HEK293 (cell line): ENCODE measurements at regions not wholly inside any gene's neighbourhood (a gene's known extent, or its start where the extent isn't known, plus 50 kb on each side); places are given as distances from the start of the nearest gene placed in this dataset.
A peak's percentile ranks its signal among the peaks of the same experiment; 100 is the strongest.

Experiments
- CTCF ChIA-PET: fragments of 350-600 bp; formaldehyde crosslinking; extraction: SDS; loops from one replicate; lab custom pipeline; 2021; ENCODE audit warnings: antibody characterized with exemption; lab: Yijun Ruan, JAX
- POLR2A ChIA-PET: fragments of 300-600 bp; formaldehyde crosslinking; extraction: SDS; loops from one replicate; lab custom pipeline; 2020; ENCODE audit warnings: antibody characterized with exemption, inconsistent platforms; lab: Yijun Ruan, JAX
- H3K27ac ChIP-seq: fragments of 200-500 bp; sonication (Bioruptor generic); 2 replicates; pipeline ENCODE4 v1.5.1; 2014; ENCODE audit warnings: low read depth, low read length, control low read depth, inconsistent platforms; ENCODE audit errors: extremely low read depth
- H3K36me3 ChIP-seq, 2 experiments: fragments of 200-500 bp in 1 of 2; sonication (Bioruptor generic) in 1 of 2; 1 replicate in 1 of 2; 2 replicates in 1 of 2; pipeline ENCODE4 v1.5.1; 2014 to 2017; ENCODE audit warnings: inconsistent platforms in 2 of 2, low read length in 2 of 2; ENCODE audit not compliant: control insufficient read depth in 2 of 2, insufficient read depth in 1 of 2
- H3K4me1 ChIP-seq: fragments of 200-500 bp; sonication (Bioruptor generic); 2 replicates; pipeline ENCODE4 v1.5.1; 2014; ENCODE audit warnings: mild to moderate bottlenecking, low read length, inconsistent platforms; ENCODE audit not compliant: control insufficient read depth, insufficient read depth
- H3K4me3 ChIP-seq: 2 replicates; pipeline ENCODE4 v1.5.1; 2011; ENCODE audit warnings: low read depth, mild to moderate bottlenecking, control low read depth, low read length, moderate library complexity
- H3K9me3 ChIP-seq: fragments of 200-500 bp; sonication (Bioruptor generic); 2 replicates; pipeline ENCODE4 v1.5.1; 2014; ENCODE audit warnings: low read depth, low read length, inconsistent platforms; ENCODE audit not compliant: control insufficient read depth, insufficient read depth
- GLI2 ChIP-seq: fragments of 450-650 bp; formaldehyde crosslinking; IDR thresholded peaks from 2 replicates; pipeline ENCODE4; 2017; ENCODE audit warnings: missing biosample characterization, missing genetic modification characterization, low read depth, borderline replicate concordance
- MEIS1 ChIP-seq: sonication (generic); formaldehyde crosslinking; IDR thresholded peaks from 2 replicates; pipeline ENCODE4 v1.8.1; 2022; ENCODE audit warnings: missing genetic modification reagents, mild to moderate bottlenecking, borderline replicate concordance
- TRIM28 ChIP-seq: IDR thresholded peaks from 2 replicates; pipeline ENCODE4 v1.6.1; 2011; ENCODE audit warnings: low read length, control low read depth, borderline replicate concordance
- WT1 ChIP-seq: fragments of 450-650 bp; formaldehyde crosslinking; IDR thresholded peaks from 2 replicates; pipeline ENCODE4 v1.5.1; 2016; ENCODE audit warnings: missing biosample characterization, missing genetic modification characterization
- YY2 ChIP-seq: fragments of 450-650 bp; formaldehyde crosslinking; IDR thresholded peaks from 2 replicates; pipeline ENCODE4 v1.5.1; 2016; ENCODE audit warnings: missing biosample characterization, missing genetic modification characterization
- ZNF146 ChIP-seq: fragments of 450-650 bp; formaldehyde crosslinking; IDR thresholded peaks from 2 replicates; pipeline ENCODE4 v1.5.1; 2016; ENCODE audit warnings: missing biosample characterization, missing genetic modification characterization
- ZNF311 ChIP-seq: fragments of 450-650 bp; formaldehyde crosslinking; IDR thresholded peaks from 2 replicates; pipeline ENCODE4 v1.5.1; 2017; ENCODE audit warnings: missing biosample characterization, missing genetic modification characterization, borderline replicate concordance
- ZNF335 ChIP-seq: fragments of 450-650 bp; formaldehyde crosslinking; conservative IDR thresholded peaks from 2 replicates; pipeline ENCODE4 v1.5.1; 2016; ENCODE audit warnings: missing biosample characterization, missing genetic modification characterization
- ZNF341 ChIP-seq: fragments of 450-650 bp; formaldehyde crosslinking; IDR thresholded peaks from 2 replicates; pipeline ENCODE4; 2016; ENCODE audit warnings: low read depth, missing biosample characterization, missing genetic modification characterization
- ZNF350 ChIP-seq: fragments of 450-650 bp; formaldehyde crosslinking; IDR thresholded peaks from 2 replicates; pipeline ENCODE4 v1.5.0; 2017; ENCODE audit warnings: missing biosample characterization, mild to moderate bottlenecking, missing genetic modification characterization
- ZNF416 ChIP-seq: fragments of 450-650 bp; formaldehyde crosslinking; IDR thresholded peaks from 2 replicates; pipeline ENCODE4 v1.5.1; 2016; ENCODE audit warnings: missing biosample characterization, missing genetic modification characterization
- ZNF501 ChIP-seq: fragments of 450-650 bp; formaldehyde crosslinking; IDR thresholded peaks from 2 replicates; pipeline ENCODE4 v1.5.1; 2016; ENCODE audit warnings: missing biosample characterization, missing genetic modification characterization
- ZNF521 ChIP-seq: fragments of 450-650 bp; formaldehyde crosslinking; IDR thresholded peaks from 2 replicates; pipeline ENCODE4 v1.5.1; 2017; ENCODE audit warnings: missing biosample characterization, mild to moderate bottlenecking, missing genetic modification characterization
- ZNF555 ChIP-seq: fragments of 450-650 bp; formaldehyde crosslinking; conservative IDR thresholded peaks from 2 replicates; pipeline ENCODE4 v1.5.1; 2017; ENCODE audit warnings: missing biosample characterization, mild to moderate bottlenecking, missing genetic modification characterization, inconsistent platforms
- ZNF626 ChIP-seq: fragments of 450-650 bp; sonication (Bioruptor Pico); formaldehyde crosslinking; IDR thresholded peaks from 2 replicates; pipeline ENCODE4 v1.5.1; 2018; ENCODE audit warnings: missing biosample characterization, missing genetic modification characterization, inconsistent platforms
- ZNF629 ChIP-seq: fragments of 450-650 bp; formaldehyde crosslinking; IDR thresholded peaks from 2 replicates; pipeline ENCODE4 v1.5.1; 2017; ENCODE audit warnings: missing biosample characterization, missing genetic modification characterization
- ZNF670 ChIP-seq: fragments of 450-650 bp; formaldehyde crosslinking; IDR thresholded peaks from 2 replicates; pipeline ENCODE4 v1.5.1; 2016; ENCODE audit warnings: missing biosample characterization, missing genetic modification characterization, low read depth
- ZNF677 ChIP-seq: fragments of 450-650 bp; IDR thresholded peaks from 2 replicates; pipeline ENCODE4 v1.5.0; 2018; ENCODE audit warnings: missing biosample characterization, mild to moderate bottlenecking, missing genetic modification characterization, moderate library complexity
- ZNF768 ChIP-seq: fragments of 450-650 bp; formaldehyde crosslinking; IDR thresholded peaks from 2 replicates; pipeline ENCODE4 v1.5.1; 2018; ENCODE audit warnings: missing biosample characterization, mild to moderate bottlenecking, missing genetic modification characterization
- ZSCAN23 ChIP-seq: fragments of 450-650 bp; formaldehyde crosslinking; IDR thresholded peaks from 2 replicates; pipeline ENCODE4 v1.5.1; 2016; ENCODE audit warnings: missing biosample characterization, missing genetic modification characterization
- TF ChIP-seq, protein P1 (sequence below): fragments of 450-650 bp; formaldehyde crosslinking; IDR thresholded peaks from 2 replicates; pipeline ENCODE4 v1.5.1; 2016; ENCODE audit warnings: missing biosample characterization, missing genetic modification characterization
- TF ChIP-seq, protein P2 (sequence below): fragments of 450-650 bp; formaldehyde crosslinking; IDR thresholded peaks from 2 replicates; pipeline ENCODE4 v1.5.1; 2016; ENCODE audit warnings: missing biosample characterization, missing genetic modification characterization
- TF ChIP-seq, protein P3 (sequence below): fragments of 450-650 bp; formaldehyde crosslinking; IDR thresholded peaks from 2 replicates; pipeline ENCODE4 v1.5.1; 2016; ENCODE audit warnings: missing biosample characterization, missing genetic modification characterization
- TF ChIP-seq, protein P4 (sequence below): fragments of 450-650 bp; formaldehyde crosslinking; IDR thresholded peaks from 2 replicates; pipeline ENCODE4 v1.5.1; 2016; ENCODE audit warnings: missing biosample characterization, missing genetic modification characterization
- TF ChIP-seq, protein P5 (sequence below): sonication (generic); formaldehyde crosslinking; IDR thresholded peaks from 2 replicates; pipeline ENCODE4 v1.8.1; 2022; ENCODE audit warnings: mild to moderate bottlenecking, moderate library complexity, missing genetic modification reagents
- TF ChIP-seq, protein P6 (sequence below): fragments of 450-650 bp; formaldehyde crosslinking; IDR thresholded peaks from 2 replicates; pipeline ENCODE4 v1.5.1; 2016; ENCODE audit warnings: missing biosample characterization, missing genetic modification characterization
- TF ChIP-seq, protein P7 (sequence below): fragments of 450-650 bp; formaldehyde crosslinking; IDR thresholded peaks from 2 replicates; pipeline ENCODE4 v1.5.1; 2016; ENCODE audit warnings: missing biosample characterization, missing genetic modification characterization

DNA sequence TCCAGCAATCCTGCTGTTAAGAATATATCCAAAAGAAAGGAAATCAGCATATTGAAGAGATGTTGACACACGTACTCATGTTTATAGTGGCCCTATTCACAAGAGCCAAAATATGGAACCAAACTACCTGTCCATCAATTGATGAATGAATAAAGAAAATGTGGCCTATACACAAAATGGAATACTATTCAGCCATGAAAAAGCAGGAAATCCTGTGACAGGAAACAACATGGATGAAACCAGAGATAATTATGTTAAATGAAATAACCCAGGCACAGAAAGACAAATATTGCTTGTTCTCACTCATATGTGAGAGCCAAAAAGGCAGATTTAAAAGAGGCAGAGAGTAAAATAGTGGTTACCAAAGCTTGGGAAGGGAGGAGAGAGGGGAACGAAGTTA is 127.1 kb downstream of the KCNJ2 start:
- ChIA-PET POLR2A (no interaction called here), CTCF (no interaction called here)
- no peak for TF ChIP-seq GLI2 (tag by site-specific recombination)
- TF ChIP-seq MEIS1 = no peak
- TF ChIP-seq, protein P1, sequence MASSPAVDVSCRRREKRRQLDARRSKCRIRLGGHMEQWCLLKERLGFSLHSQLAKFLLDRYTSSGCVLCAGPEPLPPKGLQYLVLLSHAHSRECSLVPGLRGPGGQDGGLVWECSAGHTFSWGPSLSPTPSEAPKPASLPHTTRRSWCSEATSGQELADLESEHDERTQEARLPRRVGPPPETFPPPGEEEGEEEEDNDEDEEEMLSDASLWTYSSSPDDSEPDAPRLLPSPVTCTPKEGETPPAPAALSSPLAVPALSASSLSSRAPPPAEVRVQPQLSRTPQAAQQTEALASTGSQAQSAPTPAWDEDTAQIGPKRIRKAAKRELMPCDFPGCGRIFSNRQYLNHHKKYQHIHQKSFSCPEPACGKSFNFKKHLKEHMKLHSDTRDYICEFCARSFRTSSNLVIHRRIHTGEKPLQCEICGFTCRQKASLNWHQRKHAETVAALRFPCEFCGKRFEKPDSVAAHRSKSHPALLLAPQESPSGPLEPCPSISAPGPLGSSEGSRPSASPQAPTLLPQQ (tag by site-specific recombination) = no peak
- no peak for TF ChIP-seq ZNF629
- no peak for TF ChIP-seq ZNF341 (tag by site-specific recombination)
- no peak for TF ChIP-seq ZNF670 (tag by site-specific recombination)
- TF ChIP-seq ZNF350 (tag by site-specific recombination) = no peak
- TF ChIP-seq, protein P2, sequence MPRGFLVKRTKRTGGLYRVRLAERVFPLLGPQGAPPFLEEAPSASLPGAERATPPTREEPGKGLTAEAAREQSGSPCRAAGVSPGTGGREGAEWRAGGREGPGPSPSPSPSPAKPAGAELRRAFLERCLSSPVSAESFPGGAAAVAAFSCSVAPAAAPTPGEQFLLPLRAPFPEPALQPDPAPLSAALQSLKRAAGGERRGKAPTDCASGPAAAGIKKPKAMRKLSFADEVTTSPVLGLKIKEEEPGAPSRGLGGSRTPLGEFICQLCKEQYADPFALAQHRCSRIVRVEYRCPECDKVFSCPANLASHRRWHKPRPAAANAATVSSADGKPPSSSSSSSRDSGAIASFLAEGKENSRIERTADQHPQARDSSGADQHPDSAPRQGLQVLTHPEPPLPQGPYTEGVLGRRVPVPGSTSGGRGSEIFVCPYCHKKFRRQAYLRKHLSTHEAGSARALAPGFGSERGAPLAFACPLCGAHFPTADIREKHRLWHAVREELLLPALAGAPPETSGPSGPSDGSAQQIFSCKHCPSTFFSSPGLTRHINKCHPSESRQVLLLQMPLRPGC = no peak
- TF ChIP-seq ZNF521 (tag by site-specific recombination) = no peak
- TF ChIP-seq, protein P3, sequence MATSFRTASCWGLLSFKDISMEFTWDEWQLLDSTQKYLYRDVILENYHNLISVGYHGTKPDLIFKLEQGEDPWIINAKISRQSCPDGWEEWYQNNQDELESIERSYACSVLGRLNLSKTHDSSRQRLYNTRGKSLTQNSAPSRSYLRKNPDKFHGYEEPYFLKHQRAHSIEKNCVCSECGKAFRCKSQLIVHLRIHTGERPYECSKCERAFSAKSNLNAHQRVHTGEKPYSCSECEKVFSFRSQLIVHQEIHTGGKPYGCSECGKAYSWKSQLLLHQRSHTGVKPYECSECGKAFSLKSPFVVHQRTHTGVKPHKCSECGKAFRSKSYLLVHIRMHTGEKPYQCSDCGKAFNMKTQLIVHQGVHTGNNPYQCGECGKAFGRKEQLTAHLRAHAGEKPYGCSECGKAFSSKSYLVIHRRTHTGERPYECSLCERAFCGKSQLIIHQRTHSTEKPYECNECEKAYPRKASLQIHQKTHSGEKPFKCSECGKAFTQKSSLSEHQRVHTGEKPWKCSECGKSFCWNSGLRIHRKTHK (tag by site-specific recombination) = no peak
- no peak for TF ChIP-seq ZNF311
- TF ChIP-seq, protein P4, sequence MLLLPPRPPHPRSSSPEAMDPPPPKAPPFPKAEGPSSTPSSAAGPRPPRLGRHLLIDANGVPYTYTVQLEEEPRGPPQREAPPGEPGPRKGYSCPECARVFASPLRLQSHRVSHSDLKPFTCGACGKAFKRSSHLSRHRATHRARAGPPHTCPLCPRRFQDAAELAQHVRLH (tag by site-specific recombination) = peak; percentile 52; the same call in 1 of the 2 replicates
- TF ChIP-seq ZNF626 = no peak
- no peak for TF ChIP-seq ZNF677 (tag by site-specific recombination)
- TF ChIP-seq, protein P5, sequence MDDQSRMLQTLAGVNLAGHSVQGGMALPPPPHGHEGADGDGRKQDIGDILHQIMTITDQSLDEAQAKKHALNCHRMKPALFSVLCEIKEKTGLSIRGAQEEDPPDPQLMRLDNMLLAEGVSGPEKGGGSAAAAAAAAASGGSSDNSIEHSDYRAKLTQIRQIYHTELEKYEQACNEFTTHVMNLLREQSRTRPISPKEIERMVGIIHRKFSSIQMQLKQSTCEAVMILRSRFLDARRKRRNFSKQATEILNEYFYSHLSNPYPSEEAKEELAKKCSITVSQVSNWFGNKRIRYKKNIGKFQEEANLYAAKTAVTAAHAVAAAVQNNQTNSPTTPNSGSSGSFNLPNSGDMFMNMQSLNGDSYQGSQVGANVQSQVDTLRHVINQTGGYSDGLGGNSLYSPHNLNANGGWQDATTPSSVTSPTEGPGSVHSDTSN (CRISPR knock-in tag) = no peak
- no peak for TF ChIP-seq ZNF555
- no peak for TF ChIP-seq ZNF335 (tag by site-specific recombination)
- TF ChIP-seq ZNF768 (tag by site-specific recombination) = no peak
- TF ChIP-seq WT1 (tag by site-specific recombination) = no peak
- no peak for TF ChIP-seq YY2
- TF ChIP-seq ZNF501 (tag by site-specific recombination) = no peak
- TF ChIP-seq, protein P6, sequence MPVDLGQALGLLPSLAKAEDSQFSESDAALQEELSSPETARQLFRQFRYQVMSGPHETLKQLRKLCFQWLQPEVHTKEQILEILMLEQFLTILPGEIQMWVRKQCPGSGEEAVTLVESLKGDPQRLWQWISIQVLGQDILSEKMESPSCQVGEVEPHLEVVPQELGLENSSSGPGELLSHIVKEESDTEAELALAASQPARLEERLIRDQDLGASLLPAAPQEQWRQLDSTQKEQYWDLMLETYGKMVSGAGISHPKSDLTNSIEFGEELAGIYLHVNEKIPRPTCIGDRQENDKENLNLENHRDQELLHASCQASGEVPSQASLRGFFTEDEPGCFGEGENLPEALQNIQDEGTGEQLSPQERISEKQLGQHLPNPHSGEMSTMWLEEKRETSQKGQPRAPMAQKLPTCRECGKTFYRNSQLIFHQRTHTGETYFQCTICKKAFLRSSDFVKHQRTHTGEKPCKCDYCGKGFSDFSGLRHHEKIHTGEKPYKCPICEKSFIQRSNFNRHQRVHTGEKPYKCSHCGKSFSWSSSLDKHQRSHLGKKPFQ (tag by site-specific recombination) = no peak
- TF ChIP-seq, protein P7, sequence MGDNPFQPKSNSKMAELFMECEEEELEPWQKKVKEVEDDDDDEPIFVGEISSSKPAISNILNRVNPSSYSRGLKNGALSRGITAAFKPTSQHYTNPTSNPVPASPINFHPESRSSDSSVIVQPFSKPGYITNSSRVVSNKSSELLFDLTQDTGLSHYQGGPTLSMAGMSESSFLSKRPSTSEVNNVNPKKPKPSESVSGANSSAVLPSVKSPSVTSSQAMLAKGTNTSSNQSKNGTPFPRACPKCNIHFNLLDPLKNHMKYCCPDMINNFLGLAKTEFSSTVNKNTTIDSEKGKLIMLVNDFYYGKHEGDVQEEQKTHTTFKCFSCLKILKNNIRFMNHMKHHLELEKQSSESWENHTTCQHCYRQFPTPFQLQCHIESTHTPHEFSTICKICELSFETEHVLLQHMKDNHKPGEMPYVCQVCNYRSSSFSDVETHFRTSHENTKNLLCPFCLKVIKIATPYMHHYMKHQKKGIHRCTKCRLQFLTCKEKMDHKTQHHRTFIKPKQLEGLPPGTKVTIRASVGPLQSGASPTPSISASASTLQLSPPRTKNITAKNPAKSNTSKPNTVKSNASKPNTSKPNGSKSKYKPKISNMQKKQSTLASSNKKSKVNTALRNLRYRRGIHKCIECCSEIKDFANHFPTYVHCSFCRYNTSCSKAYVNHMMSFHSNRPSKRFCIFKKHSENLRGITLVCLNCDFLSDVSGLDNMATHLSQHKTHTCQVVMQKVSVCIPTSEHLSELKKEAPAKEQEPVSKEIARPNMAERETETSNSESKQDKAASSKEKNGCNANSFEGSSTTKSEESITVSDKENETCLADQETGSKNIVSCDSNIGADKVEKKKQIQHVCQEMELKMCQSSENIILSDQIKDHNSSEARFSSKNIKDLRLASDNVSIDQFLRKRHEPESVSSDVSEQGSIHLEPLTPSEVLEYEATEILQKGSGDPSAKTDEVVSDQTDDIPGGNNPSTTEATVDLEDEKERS (tag by site-specific recombination) = 0 out of 2 replicates have a peak, but pooled peaks have one; percentile 25
- peak; percentile 94 for TF ChIP-seq ZNF146 (tag by site-specific recombination)
- TF ChIP-seq ZNF416 (tag by site-specific recombination) = no peak
- no peak for TF ChIP-seq ZSCAN23 (tag by site-specific recombination)
- no peak for TF ChIP-seq TRIM28
- peaks cover 7% of the 10 kb centered on the region; the same call in 1 of the 2 replicates for H3K4me1 ChIP-seq
- H3K36me3 ChIP-seq = no peaks in the 10 kb centered on the region
- H3K27ac ChIP-seq = no peak overlapping the region
- H3K4me3 ChIP-seq = no peak overlapping the region
- H3K9me3 ChIP-seq = no peaks in the 10 kb centered on the region
